ENCODE measurements at regions not wholly inside any gene's neighbourhood (a gene's known extent, or its start where the extent isn't known, plus 50 kb on each side); places are given as distances from the start of the nearest gene placed in this dataset.

DNA sequence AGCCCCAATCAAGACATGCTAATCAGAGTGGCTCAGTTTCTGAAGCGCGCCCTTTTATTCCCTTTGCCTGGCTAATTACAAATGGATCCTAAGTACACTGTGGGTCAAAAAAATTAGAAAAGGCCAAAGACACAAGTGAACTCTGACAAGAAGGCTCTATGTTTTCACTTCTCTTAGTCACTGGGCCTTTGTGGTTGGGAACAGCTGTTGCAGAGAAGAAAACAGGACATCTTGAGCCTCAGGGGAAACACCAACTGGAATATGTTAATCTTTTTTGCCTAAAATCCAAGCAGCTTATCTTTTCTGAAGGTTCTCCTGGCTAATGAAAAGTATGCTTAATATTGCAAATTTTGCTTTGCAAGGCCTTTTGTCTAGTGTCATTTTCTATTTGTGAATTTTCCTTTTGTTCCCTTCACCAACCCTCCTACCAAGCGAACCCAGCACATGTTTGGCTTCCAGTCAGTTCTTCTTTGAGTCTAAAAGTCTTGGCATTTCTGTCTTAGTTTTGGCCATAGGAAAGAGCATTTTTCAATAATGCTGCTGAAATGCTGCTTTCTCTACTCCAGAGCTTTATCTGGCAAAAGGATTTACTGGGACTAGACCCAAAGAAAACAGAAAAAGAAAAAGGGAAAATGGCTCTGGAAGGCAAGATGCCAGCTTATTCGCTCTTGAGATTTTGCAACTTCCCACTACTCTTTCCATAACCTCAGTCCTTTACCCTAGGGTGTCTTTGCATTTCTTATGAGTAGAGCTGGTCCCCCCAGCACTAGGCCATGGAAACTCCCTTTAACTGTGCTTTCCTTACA lies 440.2 kb upstream of the ST6GAL2 start:
- TF ChIP-seq, protein P1, sequence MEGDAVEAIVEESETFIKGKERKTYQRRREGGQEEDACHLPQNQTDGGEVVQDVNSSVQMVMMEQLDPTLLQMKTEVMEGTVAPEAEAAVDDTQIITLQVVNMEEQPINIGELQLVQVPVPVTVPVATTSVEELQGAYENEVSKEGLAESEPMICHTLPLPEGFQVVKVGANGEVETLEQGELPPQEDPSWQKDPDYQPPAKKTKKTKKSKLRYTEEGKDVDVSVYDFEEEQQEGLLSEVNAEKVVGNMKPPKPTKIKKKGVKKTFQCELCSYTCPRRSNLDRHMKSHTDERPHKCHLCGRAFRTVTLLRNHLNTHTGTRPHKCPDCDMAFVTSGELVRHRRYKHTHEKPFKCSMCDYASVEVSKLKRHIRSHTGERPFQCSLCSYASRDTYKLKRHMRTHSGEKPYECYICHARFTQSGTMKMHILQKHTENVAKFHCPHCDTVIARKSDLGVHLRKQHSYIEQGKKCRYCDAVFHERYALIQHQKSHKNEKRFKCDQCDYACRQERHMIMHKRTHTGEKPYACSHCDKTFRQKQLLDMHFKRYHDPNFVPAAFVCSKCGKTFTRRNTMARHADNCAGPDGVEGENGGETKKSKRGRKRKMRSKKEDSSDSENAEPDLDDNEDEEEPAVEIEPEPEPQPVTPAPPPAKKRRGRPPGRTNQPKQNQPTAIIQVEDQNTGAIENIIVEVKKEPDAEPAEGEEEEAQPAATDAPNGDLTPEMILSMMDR (IDR thresholded peaks at IDR 0.05) = no peak
- no peak for TF ChIP-seq EZH2 (IDR thresholded peaks at IDR 0.05; ENCODE audit: borderline replicate concordance, insufficient read depth, low read depth, low read length, poor library complexity, severe bottlenecking)

Data from B cell (primary cell).